HG03060 (cell line): ENCODE measurements at regions not wholly inside any gene's neighbourhood (a gene's known extent, or its start where the extent isn't known, plus 50 kb on each side); places are given as distances from the start of the nearest gene placed in this dataset.
A peak's percentile ranks its signal among the peaks of the same experiment; 100 is the strongest.
"Not testable (repeated sequence)": the region's sequence is repeated elsewhere in the genome, so short reads cannot be mapped to it uniquely, and the experiment has no call there.

Experiments used
- ATAC-seq: cut with Tn5 transposase; IDR thresholded peaks from one replicate; pipeline ENCODE4 v1.9.1; 2021; ENCODE audit warnings: low read depth, moderate number of reproducible peaks; ENCODE audit not compliant: unreplicated experiment

DNA sequence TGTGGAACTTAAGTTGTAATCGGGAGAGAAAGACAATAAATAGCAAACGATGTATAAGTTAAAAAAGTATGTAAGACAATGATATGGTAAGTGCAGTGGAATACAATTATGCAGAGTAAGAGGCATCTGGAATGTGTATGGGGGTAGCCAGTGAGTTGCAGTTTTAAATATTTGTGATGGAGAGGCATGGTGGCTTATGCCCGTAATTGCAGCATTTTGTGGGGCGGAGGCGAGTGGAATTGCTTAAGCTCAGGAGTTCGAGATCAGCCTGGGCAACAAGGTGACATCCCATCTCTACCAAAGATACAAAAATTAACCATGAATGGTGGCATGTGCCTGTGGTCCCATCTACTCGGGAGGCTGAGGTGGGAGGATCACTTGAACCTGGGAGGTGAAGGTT, 52.5 kb upstream of the WDFY3 start:
- ATAC-seq = no peak

DNA sequence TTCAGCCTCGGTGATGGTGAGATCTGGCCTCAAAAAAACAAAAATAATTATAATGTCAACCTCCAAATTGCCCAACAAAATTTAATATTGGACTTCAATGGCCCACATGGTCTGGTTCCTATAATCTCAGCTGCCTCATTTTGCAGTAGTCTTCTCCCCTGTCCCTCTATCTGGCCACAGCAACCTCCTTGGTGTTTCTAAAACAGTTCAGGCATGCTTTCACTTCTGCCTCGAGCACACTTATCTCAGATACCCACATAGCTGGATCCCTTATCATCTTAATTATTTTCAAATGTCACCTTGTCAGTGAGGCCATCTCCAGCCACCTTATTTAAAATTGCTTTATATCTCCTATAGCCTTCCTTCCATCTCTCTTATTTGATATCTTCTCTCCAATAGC, 52.9 kb upstream of the WDFY3 start:
- no peak for ATAC-seq

DNA sequence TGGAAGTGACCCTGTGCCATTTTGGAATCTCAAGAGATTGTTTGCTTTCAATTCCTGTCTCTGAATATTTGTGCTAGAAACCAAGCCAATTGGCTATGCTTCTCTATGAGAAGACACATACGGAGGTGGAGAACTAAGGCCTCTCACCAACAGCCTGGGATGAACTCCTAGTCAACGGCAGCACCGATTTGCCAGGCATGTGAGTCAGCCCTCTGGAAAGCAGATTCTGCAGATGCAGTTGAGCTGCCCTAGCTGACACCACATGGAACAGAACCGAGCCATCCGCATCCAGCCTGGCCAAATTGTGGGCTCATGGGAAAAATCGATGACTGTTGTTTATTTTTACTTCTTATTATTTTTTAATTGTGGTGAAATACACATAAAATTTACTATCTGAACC, 58.2 kb upstream of the WDFY3 start:
- no peak for ATAC-seq

GRCh38 chr4:85028910-85029309, 62.4 kb upstream of the WDFY3 start:
- ATAC-seq = no peak

- no peak for ATAC-seq
These were observed 63.0 kb upstream of the WDFY3 start for GRCh38 chr4:85029453-85029852.

DNA sequence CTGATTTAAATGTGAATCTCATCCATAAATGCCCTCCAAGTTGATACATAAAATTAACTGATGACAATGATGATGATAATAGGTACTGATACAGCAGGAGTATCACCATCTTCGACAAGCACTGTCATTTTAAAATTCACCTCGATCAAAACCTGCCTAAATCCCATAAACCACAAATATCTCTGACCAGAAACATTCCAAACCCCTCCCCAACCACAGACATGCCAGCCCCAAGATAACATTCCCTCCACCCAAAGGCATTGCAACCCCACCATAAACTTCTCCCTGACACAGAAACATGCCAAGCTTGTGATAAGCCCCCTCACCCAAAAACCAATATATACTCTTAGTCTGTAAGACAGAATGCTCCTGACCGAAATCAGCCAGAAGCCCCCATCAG, 63.7 kb upstream of the WDFY3 start:
- no peak for ATAC-seq

DNA sequence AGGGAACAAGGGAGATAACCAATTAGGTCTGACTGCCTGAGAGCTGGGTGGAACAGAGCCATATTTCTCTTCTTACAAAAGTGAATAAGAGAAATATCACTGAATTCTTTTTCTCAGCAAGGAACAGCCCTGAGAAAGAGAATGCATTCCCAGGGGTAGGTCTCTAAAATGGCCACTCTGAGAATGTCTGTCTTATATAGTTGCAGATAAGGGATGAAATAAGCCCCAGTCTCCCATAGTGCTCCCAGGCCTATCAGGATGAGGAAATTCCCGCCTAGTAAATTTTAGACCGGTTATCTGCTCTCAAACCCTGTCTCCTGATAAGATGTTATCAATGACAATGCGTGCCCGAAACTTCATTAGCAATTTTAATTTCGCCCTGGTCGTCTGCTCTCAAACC, 67.3 kb upstream of the WDFY3 start:
- not testable (repeated sequence) for ATAC-seq

- ATAC-seq = no peak
These were observed 73.0 kb upstream of the WDFY3 start for GRCh38 chr4:85039526-85039925.

- peak; percentile 84 for ATAC-seq
These were observed 77.5 kb upstream of the WDFY3 start for GRCh38 chr4:85043812-85044496.

- no peak for ATAC-seq
These were observed 84.2 kb upstream of the WDFY3 start for GRCh38 chr4:85050736-85051135.

GRCh38 chr4:85051526-85051925, 85.0 kb upstream of the WDFY3 start:
- ATAC-seq = no peak

GRCh38 chr4:85054925-85055324, 88.4 kb upstream of the WDFY3 start:
- ATAC-seq = not testable (repeated sequence)

DNA sequence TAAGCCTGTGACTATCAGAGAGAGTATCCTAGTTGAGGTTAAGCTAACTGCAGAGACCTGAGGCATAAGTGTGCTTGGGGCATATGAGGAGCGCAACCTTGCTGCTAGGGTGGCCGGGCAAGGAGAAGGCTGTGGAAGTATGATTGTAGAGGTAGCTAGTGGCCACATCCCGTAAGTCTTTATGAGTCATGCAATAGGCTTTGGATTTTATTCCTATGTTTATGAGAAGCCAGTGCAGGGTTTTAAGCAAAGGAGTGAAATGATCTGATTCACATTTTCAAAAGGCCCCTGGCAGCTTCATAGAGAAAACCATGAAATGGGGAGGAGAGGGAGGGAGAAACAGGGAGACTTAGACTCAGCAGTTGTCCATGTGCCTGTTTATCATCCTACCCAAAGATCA, 92.1 kb upstream of the WDFY3 start:
- ATAC-seq = no peak

DNA sequence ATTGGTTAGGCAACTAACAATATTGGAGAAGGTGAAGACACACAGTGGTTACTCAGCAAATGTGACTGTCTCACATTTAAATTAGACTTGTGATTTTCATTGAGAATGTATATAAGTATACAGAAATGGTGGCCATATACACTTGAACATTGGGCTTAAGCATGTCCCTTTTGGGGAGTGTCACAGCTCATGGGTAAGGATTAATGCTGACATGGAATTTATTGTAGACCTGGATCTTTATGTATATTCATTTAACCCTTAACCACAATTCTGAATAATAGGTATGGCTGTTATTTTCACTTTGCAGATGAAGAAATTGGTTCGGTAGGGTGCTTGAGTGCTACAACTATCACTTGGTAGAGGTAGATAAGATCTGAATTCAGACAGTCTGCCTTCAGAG, 95.5 kb upstream of the WDFY3 start:
- ATAC-seq = no peak

DNA sequence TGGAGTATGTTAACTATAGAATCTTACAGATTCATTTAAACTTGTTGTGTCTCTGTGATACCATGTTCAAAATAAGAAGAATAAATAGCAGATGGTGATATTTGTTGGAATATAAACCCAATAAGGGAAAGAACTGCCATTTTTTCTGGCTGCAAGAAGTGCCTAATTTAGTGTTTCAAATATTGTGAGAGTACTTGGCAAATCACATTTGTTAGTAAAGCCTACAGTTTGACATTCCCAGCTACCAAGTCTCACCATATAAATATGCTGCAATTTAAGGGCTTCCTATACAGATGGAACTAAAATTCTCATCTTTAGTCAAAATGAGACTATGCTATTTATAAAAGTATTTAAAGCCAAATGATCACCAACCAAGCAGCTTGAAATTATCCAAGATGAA, 96.0 kb upstream of the WDFY3 start:
- no peak for ATAC-seq

- ATAC-seq = no peak
These were observed 100.9 kb upstream of the WDFY3 start for GRCh38 chr4:85067342-85067741.

DNA sequence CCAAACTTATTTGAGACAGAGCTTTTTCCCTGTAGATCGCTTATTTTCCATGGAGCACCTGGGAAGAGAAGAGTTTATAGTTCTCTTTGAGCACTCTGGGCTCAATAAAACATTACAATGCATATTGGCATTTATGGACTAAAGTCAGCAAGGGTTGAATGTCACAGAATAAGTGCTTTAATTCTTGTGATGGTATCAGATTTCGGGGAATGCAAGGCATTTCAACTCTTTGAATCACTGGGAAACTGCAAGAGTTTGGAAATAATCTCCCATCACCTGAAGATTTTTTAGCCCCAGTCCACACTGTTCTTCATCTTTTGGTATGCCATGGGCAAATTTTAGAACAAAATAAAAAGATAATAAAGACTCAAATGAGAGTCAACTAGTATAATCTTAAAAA, 111.5 kb upstream of the WDFY3 start:
- ATAC-seq = no peak

DNA sequence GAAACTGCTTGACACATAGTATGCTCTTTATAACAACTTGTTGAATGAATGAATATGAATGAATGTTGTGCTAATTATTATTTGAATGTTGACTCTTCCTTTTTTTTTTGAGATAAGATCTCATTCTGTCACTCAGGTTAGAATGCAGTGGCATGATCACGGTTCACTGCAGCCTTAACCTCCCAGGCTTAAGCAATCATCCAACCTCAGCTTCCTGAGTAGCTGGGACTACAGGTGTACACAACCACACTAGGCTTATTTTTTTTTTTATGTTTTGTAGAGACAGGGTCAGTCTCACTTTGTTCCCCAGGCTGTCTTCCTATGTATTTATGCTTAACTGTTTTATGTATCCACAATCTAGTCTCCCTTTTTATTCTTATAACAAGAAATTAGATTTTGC, 114.7 kb upstream of the WDFY3 start:
- no peak for ATAC-seq

- ATAC-seq = no peak
These were observed 118.0 kb upstream of the WDFY3 start for GRCh38 chr4:85084371-85085094.

- ATAC-seq = no peak
These were observed 120.2 kb upstream of the WDFY3 start for GRCh38 chr4:85086721-85087120.

DNA sequence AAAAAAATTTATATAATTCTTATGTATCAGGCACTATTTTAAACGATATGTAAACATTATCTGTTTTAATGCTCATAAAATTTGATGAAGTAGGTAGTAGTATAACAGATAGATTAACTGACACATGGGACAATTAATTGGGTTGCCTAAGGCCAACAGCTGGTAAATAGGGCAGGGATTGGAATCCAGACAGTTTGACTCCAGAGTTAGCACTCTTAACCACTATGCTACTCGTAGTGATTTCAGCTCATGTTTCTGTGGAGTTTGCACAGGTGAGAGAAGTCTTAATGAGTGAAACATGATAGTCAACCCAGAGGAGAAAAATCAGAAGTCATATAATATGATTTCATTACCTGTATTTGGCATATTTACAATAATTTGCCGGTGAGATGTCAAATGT, 126.0 kb upstream of the WDFY3 start:
- ATAC-seq = no peak

GRCh38 chr4:85092943-85093342, 126.5 kb upstream of the WDFY3 start:
- ATAC-seq = no peak
